GM03348 (cell line): ENCODE measurements at regions not wholly inside any gene's neighbourhood (a gene's known extent, or its start where the extent isn't known, plus 50 kb on each side); places are given as distances from the start of the nearest gene placed in this dataset.
A peak's percentile ranks its signal among the peaks of the same experiment; 100 is the strongest.
"Not testable (repeated sequence)": the region's sequence is repeated elsewhere in the genome, so short reads cannot be mapped to it uniquely, and the experiment has no call there.

ENCODE experiments used
- DNase-seq: peaks from one replicate; pipeline ENCODE4 v3.0.0; 2012; ENCODE audit warnings: low spot score

- no peak for DNase-seq
Measured at GRCh38 chr13:60214213-60215055, 50.7 kb upstream of the DIAPH3 start.

- no peak for DNase-seq
Measured at GRCh38 chr13:60220072-60220471, 56.3 kb upstream of the DIAPH3 start.

DNA sequence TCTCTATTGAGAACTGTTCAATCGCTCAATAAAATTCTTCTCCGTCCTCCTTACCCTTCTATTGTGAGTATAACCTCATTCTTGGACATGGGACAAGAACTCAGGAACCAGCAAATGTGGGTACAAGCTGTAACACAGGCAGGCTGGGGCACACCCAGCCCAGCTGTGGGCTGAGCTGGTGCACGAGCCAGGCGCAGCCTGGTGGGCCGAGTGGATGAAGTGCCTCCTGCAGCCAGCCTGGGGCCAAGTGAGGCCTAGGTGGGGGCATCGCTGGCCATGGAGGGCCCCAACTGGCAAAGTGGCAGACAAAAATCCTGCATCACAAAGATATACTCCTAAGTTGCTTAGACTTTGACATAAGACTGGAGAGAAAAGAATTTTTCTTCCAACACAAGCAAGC is 57.9 kb upstream of the DIAPH3 start:
- DNase-seq = no peak

- peak; percentile 35 for DNase-seq
Measured at GRCh38 chr13:60226507-60226906, 62.8 kb upstream of the DIAPH3 start.

GRCh38 chr13:60227158-60227557 is 63.4 kb upstream of the DIAPH3 start:
- no peak for DNase-seq

- no peak for DNase-seq
Measured at GRCh38 chr13:60229708-60230272, 66.1 kb upstream of the DIAPH3 start.

- DNase-seq = peak; percentile 27
Measured at GRCh38 chr13:60230593-60230992, 66.9 kb upstream of the DIAPH3 start.

- no peak for DNase-seq
Measured at GRCh38 chr13:60242043-60242595, 78.4 kb upstream of the DIAPH3 start.

DNA sequence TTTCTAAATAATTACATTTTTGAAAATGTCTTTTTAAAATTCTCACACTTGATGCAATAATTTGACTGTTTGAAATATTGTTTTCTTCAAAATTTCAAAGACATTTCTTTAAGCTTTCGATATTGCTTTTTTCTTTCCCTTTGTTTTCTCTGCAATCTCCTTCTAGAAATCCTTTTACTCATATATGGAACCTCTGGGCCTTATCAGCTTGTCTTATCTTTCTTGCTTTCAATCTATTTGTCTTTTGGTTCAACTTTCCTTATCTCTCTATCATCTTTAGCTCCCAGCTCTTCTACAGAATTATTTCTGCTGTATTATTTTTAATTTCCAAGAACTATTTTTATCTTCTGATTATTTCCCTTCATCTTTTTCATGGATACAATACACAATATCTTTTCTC is 80.7 kb upstream of the DIAPH3 start:
- DNase-seq = no peak

DNA sequence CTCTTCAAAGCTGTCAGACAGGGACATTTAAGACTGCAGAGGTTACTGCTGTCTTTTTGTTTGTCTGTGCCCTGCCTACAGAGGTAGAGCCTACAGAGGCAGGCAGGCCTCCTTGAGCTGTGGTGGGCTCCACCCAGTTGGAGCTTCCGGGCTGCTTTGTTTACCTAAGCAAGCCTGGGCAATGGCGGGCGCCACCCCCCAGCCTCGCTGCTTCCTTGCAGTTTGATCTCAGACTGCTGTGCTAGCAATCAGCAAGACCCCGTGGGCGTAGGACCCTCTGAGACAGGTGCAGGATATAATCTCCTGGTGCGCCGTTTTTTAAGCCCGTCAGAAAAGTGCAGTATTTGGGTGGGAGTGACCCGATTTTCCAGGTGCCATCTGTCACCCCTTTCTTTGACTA is 87.7 kb upstream of the DIAPH3 start:
- not testable (repeated sequence) for DNase-seq

DNA sequence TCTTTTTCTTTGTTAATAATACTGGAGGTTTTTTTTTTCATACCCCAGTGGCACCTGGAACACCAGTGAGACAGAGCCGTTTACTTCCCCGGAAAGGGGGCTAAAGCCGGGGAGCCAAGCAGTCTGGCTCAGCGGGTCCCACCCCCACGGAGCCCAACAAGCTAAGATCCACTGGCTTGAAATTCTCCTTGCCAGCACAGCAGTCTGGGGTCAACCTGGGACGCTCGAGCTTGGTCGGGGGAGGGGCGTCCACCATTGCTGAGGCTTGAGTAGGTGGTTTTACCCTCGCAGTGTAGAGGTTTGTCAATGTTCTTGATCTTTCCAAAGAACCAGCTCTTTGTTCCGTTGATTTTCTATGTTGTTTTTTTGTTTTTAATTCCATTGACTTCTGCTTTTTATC is 94.6 kb upstream of the DIAPH3 start:
- DNase-seq = no peak

- no peak for DNase-seq
Measured at GRCh38 chr13:60260440-60260839, 96.7 kb upstream of the DIAPH3 start.

- DNase-seq = no peak
Measured at GRCh38 chr13:60261432-60262351, 98.0 kb upstream of the DIAPH3 start.

DNA sequence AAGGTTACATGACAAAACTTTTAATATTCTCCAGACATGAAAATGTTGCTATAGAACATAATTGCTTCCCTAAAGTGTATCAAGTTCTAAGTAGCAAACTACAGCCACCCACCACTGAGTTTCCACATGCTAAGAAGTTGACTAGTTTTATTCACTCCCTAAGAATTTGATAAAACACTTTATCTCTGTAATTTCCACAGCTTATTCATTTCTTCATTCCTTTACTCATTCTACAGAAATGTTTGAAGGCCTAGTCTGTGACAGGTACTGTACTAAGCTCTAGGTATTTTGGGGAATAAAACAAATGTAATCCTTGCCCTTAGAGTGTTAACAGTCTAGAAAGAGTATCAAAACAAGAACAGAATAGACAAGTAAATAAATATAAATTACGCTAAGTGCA is 101.8 kb upstream of the DIAPH3 start:
- no peak for DNase-seq

- no peak for DNase-seq
Measured at GRCh38 chr13:60267498-60268202, 103.9 kb upstream of the DIAPH3 start.

DNA sequence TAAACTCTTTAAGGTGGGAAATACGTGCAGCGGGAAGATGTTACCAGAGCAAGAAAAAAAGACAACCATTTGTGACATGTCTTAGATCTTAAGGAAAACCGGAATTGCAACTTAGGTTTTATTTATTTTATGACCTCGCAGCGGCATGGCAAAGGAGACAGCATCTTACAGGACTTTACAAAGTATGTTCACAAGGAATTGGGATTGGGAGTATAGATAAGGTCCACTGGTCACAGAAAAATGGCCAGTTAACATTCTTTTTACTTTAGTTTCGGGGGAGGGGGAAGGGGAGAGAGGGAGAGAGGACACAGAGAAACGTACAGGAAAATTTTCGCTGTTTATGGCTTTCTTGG is 104.5 kb upstream of the DIAPH3 start:
- no peak for DNase-seq

GRCh38 chr13:60273971-60274527 is 110.3 kb upstream of the DIAPH3 start:
- DNase-seq = no peak

- no peak for DNase-seq
Measured at GRCh38 chr13:60274655-60275054, 110.9 kb upstream of the DIAPH3 start.

- DNase-seq = no peak
Measured at GRCh38 chr13:60275208-60275607, 111.5 kb upstream of the DIAPH3 start.

DNA sequence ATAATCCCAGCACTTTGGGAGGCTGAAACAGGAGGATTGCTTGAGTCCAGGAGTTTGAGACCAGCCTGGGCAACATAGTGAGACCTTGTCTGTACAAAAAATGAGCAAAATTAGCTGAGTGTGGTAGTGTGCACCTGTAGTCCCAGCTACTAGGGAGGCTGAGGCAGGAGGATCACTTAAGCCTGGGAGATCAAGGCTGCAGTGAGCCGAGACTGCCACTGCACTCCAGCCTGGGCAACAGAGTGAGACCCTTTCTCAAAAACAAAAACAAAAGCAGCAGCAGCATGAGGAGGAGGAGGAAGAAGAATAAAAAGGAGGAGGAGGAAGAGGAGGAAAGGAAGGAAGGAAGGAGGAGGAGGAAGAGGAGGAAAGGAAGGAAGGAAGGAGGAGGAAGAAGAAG is 116.5 kb upstream of the TDRD3 start:
- not testable (repeated sequence) for DNase-seq

GRCh38 chr13:60282186-60282585 is 114.8 kb upstream of the TDRD3 start:
- DNase-seq = no peak

- DNase-seq = no peak
Measured at GRCh38 chr13:60282708-60283107, 114.3 kb upstream of the TDRD3 start.
